HG02798 (cell line): ENCODE measurements at regions not wholly inside any gene's neighbourhood (a gene's known extent, or its start where the extent isn't known, plus 50 kb on each side); places are given as distances from the start of the nearest gene placed in this dataset.

ENCODE experiments used
- ATAC-seq: cut with Tn5 transposase; IDR thresholded peaks from one replicate; pipeline ENCODE4 v1.9.1; 2021; ENCODE audit warnings: mild to moderate bottlenecking; ENCODE audit not compliant: unreplicated experiment, poor library complexity

DNA sequence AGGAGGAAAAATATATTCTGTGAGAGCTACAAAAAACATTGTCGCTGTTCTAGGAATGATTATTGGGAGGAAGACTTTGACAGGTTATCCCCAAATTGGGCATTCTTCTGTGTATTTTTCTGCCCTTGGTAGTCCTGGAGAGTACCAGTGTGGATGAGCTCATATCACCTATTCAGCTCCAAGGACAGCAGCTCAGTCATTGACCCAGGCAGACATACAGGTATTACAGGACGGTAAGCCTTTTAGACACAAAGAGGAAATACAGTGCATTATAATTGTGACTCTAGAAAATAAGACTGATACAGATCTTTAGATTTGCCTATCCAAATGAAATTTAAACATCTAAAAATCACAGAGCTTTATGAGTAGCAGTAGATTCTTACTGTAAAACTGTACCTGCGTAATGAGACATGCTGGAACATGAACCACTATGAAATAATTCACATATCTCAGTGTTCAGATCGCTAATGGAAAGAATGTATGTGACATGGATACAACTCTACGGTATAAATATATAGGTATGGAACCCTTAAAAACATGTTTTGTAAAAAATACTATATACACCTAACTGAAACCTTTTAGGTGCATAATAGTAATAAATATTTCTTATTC, 56.0 kb downstream of the PLK2 start:
- no peak for ATAC-seq

DNA sequence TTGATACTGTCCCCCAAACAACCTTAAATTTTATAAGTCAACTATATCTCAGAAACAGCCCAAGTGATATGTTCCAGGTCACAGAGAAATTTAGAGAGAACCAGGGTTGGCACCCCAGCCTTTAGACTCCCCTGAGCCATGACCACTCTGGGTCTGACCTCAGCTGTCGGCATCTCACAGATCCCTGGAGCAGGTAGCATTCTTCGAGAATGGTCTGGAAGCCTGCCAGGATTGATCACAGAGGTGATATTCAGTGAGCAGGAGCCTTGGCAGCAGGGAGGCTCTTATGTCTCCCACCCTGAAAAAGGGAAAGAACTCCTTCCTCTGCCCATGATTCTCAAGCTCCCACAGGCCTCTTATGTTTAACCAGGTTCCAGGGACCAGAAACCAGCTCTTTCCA, 58.2 kb downstream of the PLK2 start:
- no peak for ATAC-seq

DNA sequence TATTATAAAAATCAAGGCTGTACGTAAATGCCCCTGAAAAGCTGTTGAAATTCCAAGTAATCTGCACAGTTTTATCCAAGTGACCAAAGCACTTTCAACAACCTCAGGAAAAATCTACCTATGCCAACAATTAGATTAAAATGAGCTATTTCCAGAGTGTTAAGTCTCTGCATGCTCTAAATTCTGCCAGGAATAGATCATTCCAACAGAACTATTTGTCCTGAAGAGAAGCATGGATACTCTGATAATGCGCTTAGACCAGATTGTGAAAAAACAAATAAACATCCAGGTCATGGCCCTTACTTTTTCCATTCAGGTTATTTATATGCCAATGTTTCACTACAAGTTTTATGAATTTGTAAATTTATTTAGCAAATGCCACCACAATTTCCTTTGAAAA, 59.1 kb downstream of the PLK2 start:
- no peak for ATAC-seq

DNA sequence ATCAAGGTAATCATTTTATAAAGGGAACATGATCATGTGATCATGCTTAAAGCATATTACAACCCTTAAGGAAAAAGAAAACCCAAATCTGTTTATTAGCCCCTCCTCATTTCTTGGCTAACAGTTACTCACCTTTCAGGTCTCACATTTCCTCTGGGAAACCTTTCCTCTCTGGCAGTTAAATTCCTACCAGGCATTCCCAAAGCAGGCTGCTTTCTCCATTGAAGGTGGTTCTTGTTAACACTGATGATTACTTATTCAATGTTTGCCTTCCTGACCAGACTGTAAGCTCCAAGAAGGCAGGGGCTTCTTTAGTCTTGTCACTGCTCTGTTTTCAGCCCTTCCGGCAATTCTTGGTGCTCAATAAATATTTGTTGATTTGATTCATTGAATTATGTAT, 59.9 kb downstream of the PLK2 start:
- no peak for ATAC-seq

DNA sequence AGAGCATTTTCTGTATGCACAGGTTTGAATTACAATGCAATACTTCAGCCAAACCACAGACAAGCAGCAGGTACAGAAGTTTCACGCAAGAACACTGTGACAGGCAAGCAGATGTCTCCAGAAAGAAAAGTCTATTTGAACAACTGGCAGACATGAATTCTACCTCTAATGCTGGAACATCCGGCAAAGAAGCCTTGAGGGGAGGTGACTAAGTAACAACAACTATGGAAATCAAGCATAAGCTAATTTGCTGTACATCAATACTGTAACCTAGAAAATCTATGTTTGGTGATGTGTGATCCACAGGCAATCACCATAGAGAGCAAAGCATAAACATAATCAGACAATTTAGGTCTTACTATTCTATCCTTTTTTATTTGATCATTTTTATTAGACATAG, 65.5 kb downstream of the PLK2 start:
- no peak for ATAC-seq

DNA sequence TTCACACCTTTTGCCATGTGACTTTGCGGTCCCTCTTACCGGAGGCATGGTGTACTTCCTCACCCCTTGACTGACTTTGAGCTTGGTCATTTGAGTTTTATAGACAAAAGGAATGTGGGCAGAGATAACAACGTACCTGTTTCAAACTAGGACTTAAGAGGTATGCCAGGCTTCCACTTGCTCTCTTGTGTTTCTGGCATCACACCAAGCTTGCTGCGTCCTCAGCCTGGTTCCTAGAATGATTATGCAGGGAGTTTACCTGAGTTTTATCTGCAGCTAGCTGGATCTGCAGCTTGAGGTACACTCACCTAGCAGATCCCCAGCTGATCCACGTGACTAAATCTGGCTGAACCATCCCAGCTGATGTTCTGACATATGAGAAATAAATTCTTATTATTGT, 66.2 kb downstream of the PLK2 start:
- no peak for ATAC-seq

DNA sequence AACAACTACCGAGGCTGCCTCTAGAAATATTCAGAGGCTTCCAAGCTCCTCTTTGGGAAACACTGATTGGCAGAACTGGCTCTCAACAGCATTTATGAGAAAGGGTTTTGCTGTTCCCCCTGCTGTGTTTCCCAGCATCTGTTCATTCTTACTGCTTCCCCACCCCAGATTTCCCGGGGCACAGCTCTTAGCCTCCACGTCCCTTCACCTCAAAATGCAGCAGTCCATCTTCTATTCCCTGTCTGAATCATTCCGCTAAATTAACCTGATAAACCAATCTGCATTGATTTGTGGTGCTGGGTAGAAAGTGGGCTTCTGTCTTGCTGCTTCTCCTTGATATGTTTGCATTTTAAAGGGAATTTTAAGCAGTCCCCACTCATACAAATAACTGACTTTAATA, 67.4 kb downstream of the PLK2 start:
- ATAC-seq: no peak

DNA sequence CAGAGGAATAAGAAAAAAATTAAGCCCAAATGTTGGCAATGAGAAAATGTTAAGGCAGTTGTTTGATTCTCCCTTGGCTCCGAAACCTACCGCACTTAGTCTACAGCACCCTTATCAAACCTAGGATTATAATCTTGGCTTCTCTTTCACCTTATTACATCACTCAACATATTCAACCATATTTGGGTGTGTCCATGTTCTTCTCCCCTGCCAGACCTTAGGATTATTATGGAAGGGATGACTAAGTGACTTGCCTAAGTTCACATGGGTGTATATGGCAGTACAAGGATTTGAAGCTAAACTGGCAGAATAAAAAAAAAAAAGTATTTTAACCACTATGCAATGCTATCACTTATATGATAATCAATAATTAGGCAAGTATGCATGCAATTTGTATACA, 76.4 kb downstream of the PLK2 start:
- ATAC-seq: no peak

DNA sequence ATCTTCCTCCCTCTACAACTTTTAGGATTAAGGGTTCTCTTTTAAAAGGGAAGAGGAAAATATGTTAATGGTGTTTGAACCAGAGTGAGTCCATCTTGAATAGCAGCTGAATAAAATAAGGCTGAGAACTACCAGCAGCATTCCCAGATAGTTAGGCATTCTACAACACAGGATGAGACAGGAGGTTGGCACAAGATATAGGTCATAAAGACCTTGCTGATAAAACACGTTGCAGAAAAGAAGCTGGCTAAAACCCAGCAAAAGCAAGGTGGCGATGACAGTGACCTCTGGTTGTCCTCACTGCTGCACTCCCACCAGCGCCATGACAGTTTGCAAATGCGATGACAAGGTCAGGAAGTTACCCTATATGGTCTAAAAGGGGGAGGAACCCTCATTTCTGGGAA, 77.8 kb downstream of the PLK2 start:
- no peak for ATAC-seq

DNA sequence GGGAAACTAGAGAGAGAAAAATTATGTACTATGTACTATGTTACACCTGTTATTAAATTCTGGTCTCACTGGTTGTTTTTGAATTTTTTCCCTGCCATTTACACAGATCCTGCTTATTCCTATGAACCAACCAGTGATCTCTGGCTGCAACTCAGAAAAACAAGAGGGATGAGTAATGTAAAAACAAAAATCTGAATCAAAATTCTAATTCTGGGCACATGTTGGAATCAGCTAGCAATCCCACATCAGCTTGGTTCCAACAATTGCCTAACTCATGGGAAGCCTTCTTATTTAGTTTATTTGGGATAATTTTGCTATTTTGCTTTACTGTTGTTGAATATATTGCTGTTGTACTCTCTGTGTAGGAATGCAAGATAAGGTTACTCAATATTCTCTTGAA, 78.3 kb downstream of the PLK2 start:
- ATAC-seq: no peak

DNA sequence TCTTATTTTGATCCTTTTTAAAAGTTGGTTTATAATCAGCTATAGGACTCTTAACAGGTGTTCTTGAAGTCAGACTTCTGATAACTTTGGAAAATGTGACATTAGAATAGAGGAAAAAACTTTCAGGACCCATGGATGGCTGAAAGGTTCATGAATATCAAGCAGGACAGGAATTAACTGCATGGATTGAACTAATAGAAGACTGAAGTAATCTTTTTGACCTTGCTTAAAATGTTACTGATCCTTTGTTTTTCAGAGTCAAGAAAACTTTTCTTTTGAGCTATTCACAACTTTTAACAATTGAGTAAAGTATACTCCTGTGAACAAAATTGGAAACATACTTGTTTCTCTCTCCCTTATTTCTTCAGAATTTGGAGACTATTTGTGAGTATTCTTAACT, 79.2 kb downstream of the PLK2 start:
- ATAC-seq: no peak

DNA sequence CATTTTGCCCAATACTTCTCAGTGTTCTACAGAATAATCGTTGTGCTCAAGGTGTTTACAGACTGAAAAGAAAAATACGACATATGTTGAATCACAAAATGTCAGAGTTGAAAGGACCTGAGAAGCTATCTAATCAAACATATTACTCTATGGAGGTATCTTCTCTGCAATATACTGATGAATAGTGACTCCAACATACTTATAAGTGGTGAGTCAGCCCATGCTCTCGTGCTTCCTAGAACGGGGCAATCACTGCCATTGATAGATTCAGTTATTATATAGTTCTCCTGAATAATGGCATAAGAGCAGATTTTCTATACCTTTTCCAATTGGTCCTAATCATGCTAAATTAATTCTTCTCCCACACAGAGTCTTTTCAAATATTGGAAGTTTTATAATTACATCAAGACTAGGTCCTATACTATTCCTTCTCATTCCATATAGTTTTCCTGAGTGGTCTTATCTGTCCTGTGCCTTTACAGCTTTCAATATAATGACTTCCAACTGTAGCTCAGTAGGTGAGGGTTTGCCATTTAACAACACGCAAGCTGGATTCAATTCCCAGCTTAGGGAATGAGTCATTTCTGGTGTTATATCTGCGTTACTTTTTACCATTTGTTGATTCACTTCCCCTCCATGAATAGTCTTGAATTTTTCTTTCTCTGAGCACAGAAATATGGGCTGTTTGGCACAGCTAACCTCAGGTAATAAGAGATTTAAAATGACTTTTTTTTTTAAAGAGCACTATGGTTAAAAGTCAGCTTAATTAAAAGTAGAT, 81.1 kb downstream of the PLK2 start:
- ATAC-seq: no peak

DNA sequence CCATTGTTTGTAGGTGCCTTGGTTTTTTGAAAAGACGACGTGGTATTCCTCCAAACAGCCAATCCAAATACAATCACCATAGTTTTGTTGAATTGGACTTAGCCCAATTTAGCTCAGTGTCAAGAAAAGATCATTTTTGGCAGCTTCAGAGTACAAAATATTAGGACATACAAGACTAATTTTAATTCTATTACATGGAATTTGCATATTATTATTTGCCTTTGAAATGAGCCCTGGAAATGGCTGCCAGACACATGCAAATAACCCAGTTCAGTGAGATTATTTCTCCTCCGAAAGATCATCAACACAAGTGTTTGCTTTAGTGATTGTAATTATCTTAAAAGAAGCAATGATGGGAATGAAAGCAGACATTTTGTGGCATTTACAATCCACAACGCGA, 89.3 kb downstream of the PLK2 start:
- ATAC-seq: no peak

DNA sequence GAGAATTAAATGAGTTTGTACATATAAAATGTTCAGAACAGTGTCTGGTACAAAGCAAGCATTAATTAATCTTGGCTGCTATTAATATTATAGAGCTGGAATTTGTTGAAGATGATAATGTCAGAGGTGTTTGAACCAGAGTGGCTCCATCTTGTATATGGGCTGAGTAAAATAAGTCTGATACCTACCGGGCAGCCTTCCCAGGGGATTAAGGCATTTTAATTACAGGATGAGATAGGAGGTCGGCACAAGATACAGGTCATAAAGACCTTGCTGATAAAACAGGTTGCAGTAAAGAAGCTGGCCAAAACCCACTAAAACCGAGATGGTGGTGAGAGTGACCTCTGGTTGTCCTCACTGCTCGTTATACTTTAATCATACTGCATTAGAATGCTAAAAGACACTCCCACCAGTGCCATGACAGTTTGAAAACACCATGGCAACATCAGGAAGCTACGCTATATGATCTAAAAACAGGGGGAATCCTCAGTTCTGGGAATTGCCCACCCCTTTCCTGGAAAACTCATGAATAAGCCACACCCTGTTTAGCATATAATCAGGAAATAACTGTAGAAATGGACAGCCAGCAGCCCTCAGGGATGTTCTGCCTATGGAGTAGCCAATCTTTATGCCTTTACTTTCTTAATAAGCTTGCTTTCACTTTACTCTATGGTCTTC, 90.2 kb downstream of the PLK2 start:
- no peak for ATAC-seq

DNA sequence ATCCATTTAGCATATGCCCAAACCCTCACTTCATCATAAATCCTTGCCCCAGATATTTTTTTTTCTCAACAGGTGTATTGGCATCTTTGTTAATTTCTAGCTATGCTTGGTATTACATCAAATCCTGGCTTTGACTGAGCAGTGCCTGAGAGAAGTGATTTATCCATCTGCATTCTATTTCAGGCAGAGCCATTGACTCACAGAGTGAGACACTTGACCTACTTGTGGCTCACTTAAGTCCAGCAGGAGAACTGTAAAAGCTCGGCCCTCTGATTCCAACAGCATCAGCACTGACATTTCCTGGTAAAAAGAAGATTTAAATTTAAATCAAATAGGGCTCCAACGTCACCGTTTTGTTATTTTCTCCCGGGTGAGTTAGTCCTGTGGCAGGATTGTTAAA, 93.4 kb downstream of the PLK2 start:
- no peak for ATAC-seq

DNA sequence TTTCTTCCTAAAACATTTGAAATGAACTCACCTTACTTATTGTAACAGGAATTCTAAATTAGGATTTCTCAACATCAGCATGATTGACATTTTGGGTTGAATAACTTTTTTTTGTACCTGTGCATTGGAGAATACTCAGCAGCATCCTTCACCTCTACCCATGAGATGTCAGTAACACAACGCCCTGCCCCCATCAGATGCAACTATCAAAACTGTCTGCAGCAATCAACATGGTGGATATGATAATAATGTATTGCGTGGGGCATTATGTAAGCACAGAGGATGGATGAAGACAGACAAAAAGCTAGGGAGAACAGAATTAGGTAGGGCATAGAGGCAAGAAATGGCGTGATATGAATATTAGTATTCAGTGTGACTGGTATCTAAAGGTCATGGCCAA, 94.1 kb downstream of the PLK2 start:
- no peak for ATAC-seq

DNA sequence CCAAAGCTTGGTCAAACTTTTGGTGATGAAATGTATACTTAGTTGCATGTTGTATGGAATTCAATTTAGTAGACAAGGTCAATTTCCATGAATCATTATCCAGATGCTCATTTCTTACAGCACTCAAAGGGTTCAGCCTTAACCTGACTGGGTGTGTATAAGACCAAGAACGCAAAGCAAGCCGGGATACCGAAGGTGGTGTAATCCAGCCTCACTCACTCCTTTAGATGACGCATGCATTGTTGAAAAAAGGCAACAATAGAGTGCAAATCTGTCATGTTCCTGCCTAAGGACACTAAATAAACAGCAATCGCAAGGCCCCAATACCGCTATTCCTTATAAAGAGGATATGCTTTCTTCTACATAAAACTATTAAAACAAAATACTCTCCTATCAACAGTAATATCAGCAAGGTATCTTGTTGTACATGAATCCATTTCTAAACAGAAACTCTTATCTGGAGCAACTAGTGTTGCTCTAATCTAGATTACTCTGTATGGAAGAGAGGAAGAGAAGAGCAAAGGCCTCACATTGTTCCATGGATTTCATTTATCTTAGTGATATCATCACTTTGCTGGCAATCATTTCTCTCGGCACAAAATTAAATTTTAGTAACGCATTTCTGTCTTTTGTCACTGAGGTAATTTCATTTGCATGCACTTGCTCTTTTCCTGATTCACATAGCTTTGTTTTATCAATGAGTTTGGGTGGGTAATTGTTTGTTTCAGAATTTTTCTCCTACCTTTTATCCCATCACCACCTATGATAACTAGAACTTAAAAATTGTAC, 96.2 kb downstream of the PLK2 start:
- ATAC-seq: no peak

DNA sequence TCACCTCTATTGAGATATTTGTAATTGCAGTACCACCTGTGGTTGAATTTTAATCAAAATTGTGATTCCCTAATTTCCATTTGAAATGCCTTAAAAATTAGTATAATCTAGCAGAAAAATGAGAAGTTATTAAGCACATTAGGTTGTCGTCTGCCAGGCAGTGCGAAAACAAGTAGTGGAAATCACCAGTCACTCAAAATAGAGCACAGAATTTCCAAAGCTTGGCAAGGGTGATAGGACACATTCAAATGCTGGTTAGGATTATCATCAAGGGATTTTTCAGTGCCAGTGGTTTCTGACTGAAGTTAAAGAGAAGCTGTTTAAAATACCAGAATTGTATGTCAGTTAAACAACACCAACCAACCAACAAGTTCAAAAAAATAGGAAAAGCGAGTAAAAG, 97.8 kb downstream of the PLK2 start:
- no peak for ATAC-seq

DNA sequence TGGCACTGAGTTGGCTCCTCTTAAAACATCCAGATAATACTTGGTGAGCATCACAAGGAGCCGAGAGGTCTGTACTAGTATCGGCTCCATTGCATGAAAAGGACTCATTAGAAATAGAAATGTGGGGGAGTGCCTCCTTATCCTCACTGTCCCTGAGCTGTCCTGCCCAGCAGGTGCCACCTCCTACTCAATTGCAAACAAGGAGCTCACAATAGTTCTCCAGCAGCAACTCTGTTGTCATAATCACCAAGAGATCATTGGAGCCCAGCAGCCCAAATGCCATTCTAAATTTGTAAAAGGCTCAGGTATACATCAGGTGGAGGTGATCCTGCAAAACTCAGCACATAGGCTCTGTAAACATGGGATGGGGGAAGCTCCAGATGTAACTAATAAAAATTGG, 99.1 kb downstream of the PLK2 start:
- ATAC-seq: no peak

DNA sequence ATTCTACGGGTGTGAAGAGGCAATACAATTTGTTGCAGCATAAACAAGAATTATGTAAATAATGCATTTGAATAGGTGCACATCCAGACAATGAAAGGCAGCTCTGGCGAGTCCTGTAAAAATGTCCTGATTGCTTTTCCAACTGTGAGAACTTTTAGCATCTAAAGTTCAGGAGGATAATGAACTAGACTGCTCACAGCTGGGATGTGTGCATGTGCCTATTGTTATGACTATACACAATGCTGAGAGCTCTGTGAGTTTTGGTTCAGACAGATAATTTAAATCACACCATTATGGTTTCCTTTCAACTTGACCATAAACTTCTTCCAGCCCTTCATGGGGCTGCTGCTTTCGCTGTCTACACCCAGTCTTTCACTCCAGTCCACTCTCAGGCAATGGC, 99.9 kb downstream of the PLK2 start:
- ATAC-seq: no peak
